GM19397 (cell line): ENCODE measurements at regions not wholly inside any gene's neighbourhood (a gene's known extent, or its start where the extent isn't known, plus 50 kb on each side); places are given as distances from the start of the nearest gene placed in this dataset.
"Not testable (repeated sequence)": the region's sequence is repeated elsewhere in the genome, so short reads cannot be mapped to it uniquely, and the experiment has no call there.

Source experiments
- ATAC-seq: cut with Tn5 transposase; IDR thresholded peaks from one replicate; pipeline ENCODE4 v1.9.1; 2021; ENCODE audit warnings: mild to moderate bottlenecking, moderate library complexity; ENCODE audit not compliant: unreplicated experiment

DNA sequence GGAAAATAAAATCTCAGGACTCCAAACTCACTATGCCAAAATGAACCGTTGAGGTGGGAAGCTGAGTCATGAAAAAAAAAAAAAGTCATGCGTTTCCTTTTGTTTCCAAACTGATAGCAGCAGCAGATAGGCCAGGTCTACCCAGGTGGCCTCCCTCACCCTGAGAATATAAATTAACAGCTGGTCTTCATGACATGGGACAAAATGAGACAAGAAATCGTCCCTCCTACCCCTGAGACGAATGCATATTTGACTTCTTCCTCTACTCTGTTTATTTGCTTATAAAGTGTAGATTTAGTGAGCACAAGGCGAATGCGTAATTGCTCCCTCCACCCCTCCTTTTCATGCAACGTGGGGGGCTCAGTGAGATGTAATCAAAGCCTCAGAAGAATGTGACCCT is 204.3 kb downstream of the TMEM121 start:
- ATAC-seq, result not testable (repeated sequence)

DNA sequence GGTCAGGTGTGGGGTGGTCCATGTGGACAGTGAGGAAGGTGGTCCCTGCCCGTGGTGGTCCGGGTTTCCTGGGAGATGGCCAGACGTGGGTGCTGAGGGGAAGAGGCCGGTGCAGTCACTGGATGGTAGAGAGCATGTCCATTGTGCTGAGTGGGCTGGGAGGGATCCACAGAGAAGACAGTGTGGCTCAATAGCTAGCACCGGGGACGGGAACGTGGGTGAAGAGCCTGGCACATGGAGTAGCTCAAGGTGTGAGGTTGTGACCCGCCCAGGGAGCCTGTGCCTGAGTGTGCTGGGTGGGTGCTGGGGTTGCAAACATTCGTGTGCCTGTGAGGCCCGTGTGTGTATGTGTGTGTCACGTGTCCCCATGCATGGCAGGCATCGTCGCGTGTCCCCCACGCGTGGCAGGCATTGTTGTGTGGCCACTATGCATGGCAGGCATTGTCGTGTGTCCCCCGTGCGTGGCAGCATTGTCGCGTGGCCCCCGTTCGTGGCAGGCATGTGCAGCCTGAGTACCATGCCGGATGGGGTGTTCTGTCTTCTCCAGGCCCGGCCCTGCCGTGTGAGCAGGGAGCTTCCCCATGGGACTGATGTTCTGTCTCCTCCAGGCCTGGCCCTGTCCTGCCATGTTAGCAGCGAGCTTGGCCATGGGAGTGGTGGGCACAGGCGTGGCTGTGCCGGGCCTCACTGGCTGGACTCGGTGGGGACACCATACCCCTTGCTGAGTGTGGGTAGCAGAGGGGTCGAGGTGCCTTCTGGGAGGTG is 205.0 kb downstream of the TMEM121 start:
- not testable (repeated sequence) for ATAC-seq

DNA sequence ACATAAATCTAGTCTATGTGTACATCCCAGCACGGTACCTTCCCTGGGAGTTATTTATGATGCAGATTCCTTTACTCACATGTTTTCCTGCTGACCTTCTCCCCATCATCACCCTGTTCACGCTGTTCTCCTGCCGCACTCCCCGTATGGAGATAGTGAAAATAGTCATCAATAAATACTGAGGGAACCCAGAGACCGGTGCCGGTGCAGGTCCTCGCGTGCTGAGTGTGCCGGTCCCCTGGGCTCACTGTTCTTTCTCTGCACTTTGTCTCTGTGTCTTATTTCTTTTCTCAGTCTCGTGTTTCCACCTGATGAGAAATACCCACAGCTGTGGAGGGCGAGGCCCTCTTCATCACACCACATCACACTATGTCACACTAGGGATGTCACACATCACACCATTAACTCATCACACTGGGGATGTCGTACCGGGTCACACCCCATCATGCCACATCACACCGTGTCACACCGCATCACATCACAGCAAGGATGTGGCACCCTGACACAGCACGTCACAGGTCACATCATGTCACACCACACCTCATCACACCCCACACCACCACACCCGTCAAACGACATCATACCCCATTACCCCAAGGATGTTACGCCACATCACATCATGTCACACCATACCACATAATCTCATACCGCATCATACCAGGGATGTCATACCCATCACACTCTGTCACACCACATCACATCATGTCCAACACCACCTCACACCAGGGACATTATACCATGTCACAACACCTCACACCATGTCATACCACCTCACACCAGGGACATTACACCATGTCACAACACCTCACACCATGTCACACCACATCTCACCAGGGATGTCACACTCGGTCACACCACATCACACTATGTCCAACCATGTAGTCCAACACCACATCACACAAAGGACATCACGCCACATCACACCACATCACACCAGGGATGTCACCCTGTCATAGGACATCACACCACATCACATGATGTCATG is 207.0 kb downstream of the TMEM121 start:
- no peak for ATAC-seq

DNA sequence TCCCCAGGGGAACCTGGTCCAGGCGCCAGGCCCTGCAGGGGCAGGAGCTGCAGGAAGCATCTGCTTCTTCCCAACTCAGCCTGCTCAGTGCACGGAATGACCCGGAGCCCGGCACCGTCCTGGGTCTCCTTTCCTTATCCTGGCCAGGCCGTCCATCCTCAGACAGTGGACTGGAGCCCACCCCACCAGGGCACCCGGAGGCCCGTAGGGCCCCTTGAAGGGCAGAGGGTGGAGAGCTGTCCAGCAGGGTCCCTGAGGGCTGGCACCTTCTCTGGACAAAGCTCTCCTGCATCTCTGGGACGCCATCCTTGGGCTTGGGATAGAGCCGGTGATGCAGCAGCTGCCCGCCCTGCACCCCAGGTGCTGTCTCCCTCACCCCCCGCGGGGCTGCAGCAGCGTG is 207.9 kb downstream of the TMEM121 start:
- not testable (repeated sequence) for ATAC-seq

DNA sequence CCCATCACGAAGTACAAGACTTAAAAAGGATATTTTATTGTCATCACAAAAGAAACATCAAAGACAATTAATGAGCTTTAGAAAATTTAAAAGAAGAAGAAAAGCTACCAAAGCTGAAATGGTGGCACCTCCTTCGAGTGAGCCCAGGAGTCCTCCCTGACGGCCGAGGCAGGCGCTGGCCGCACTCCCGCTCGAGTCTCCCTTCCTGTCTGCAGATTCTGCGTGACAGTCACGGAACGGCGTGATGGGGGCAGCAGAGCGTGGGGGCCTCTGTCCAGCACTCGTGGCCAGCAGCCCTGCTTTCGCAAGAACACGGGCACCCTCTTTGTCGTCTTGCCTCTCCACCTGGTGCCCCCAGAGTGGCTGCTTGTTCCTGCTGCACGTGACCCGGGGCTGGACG is 209.9 kb downstream of the TMEM121 start:
- ATAC-seq, result not testable (repeated sequence)

DNA sequence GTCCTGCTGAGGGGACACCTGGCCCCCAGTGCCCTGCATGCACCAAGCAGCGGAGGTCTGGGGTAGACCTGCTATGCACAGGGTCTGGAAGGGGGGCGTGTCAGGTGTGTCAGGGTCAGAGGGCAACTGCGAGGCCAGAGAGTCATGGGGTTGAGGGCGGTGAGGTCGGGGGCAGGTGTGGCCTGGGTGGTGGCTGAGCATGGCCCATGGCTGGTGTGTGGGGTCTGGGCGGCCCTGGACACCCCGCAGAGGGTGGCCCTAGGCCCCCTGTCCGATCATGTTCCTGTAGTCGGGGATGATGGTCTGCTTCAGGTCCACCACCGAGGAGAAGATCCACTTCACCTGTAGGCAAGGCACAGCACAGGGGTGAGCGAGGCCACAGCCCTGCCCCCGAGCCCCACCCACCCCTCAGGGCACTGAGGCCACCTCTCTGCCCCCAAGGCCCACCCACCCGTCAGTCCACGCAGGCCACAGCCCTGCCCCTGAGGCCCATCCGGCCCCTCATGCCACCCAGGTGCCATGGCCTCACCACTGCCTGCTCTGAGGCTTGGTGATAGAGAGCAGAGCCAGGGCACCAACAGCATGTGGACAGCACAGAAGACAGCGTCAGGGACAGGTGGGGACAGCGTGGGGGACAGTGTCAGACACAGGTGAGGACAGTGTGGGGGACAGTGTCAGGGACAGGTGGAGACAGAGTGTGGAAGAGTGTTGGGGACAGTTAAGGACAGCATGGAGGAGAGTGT is 211.3 kb downstream of the TMEM121 start:
- ATAC-seq, result no peak

DNA sequence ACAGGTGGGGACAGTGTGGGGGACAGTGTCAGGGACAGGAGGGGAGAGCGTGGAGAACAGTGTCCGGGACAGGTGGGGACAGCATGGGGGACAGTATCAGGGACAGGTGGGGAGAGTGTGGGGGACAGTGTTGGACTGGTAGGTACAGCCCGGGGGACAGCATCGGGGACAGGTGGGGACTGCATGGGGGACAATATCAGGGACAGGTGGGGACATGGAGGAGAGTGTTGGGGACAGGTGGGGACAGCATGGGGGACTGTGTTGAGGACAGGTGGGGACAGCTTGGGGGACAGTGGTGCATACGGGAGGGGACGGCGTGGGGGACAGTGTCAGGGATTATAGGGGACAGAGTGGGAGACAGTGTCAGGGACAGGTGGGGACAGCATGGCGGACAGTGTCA is 212.3 kb downstream of the TMEM121 start:
- no peak for ATAC-seq

DNA sequence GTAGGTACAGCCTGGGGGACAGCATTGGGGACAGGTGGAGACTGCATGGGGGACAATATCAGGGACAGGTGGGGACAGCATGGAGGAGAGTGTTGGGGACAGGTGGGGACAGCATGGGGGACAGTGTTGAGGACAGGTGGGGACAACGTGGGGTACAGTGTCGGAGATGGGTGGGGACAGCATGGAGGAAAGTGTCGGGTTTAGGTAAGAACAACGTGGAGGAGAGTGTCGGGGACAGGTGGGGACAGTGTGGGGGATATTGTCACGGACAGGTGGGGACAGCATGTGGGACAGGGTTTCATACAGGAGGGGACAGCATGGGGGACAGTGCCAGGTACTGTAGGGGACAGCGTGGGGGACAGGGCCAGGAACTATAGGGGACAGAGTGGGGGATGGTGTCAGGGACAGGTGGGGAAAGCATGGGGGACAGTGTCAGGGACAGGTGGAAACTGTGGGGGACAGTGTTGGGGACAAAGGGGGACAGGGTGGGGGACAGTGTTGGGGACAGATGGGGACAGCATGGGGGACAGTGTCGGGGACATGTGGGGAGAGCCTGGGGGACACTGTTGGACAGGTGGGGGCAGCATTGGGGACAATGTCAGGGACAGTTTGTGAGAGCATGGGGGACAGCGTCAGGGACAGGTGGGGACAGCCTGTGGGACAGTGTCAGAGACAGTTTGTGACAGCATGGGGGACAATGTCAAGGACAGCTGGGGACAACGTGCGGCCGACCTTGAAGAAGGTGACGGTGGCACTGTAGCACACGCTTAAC is 213.1 kb downstream of the TMEM121 start:
- ATAC-seq, result no peak

DNA sequence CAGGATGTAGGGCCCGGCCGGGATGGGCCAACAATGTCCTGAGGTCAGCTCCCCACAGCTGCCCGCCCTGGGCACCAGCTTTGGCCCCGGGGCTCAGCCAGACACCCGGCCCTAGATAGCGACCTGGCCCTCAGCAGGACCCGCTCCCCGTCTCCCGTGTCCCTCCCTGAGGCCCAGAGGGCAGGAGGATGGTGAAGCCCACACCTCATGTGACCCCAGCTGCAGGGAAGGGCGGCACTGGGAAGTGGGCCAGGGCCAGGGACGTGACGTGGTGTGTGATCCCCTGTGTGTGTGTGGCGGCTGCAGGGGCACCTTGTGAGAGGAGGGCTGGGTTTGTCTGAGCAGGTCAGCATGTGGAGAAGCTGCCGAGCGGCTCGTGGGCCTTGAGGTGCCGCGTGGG is 213.9 kb downstream of the TMEM121 start:
- not testable (repeated sequence) for ATAC-seq

DNA sequence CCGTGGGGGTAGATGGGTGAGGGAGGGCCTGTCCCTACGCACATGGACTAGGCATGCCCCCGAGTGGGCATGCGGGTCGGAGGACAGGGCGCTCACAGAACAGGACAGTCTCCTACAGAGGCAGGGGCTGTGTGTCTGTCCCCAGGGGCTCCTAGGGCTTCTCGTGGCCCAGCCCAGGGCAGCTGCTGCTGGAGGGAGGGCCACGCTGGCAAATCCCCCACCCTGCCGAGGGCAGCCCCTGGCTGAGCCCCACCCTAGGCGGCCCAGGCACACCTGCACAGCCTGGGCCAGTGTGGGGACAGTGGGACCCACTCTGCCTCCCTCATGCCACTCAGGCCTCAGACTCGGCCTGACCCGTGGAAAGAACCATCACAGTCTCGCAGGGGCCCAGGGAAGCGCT is 214.6 kb downstream of the TMEM121 start:
- not testable (repeated sequence) for ATAC-seq

DNA sequence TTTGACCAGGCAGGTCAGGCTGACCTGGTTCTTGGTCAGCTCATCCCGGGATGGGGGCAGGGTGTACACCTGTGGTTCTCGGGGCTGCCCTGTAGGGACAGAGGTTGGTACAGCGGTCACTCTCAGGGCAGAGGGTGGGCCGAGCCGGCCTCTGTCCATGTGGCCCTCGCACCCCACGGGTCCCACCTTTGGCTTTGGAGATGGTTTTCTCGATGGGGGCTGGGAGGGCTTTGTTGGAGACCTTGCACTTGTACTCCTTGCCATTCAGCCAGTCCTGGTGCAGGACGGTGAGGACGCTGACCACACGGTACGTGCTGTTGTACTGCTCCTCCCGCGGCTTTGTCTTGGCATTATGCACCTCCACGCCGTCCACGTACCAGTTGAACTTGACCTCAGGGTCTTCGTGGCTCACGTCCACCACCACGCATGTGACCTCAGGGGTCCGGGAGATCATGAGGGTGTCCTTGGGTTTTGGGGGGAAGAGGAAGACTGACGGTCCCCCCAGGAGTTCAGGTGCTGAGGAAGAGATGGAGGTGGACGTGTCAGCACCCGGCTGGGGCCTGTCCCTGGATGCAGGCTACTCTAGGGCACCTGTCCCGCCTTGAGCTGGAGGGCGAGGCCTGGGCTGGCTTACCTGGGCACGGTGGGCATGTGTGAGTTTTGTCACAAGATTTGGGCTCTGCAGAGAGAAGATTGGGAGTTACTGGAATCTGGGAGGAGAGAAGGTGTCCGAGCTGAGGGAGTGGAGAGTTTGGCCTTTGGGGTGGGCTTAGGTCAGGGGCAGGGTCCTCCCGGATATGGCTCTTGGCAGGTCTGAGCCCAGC is 215.5 kb downstream of the TMEM121 start:
- not testable (repeated sequence) for ATAC-seq

DNA sequence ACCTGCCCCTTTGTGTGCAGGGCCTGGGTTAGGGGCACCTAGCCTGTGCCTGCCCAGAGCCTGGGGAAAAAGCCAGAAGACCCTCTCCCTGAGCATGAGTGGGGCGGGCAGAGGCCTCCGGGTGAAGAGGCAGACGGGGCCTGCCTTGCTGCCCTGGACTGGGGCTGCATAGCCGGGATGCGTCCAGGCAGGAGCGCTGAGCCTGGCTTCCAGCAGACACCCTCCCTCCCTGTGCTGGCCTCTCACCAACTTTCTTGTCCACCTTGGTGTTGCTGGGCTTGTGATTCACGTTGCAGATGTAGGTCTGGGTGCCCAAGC is 216.1 kb downstream of the TMEM121 start:
- no peak for ATAC-seq

DNA sequence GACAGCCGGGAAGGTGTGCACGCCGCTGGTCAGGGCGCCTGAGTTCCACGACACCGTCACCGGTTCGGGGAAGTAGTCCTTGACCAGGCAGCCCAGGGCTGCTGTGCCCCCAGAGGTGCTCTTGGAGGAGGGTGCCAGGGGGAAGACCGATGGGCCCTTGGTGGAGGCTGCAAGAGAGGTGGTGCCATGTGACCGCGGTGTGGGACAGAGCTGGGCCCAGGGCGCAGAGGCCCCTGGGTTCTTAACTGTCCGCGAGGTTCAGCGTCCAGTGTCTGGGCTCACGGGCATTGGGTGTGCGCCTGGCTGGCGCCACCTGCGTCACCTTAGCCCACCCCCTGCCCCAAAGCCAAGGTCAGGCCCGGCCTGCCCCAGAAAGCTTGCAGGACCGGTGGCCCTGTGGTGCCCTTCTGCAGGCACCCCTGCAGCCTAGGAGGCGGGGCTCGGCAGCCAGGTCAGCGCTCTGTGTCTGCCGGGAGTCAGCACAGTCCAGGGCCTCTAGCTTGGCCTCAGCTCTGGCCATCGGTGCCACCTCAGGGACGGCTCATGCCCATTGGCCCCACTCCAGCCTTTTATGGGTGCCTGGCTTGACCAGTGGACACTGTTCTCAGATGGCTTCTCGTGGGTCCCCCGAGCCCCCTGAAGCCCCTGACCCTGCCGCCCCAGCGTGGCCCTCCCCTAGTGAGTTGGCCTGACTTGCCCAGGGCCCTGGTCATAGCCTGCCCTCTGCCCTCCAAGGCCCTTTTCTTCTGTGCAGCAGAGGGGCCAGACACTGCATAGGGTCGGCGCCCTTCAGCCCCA is 216.7 kb downstream of the TMEM121 start:
- ATAC-seq, result not testable (repeated sequence)

DNA sequence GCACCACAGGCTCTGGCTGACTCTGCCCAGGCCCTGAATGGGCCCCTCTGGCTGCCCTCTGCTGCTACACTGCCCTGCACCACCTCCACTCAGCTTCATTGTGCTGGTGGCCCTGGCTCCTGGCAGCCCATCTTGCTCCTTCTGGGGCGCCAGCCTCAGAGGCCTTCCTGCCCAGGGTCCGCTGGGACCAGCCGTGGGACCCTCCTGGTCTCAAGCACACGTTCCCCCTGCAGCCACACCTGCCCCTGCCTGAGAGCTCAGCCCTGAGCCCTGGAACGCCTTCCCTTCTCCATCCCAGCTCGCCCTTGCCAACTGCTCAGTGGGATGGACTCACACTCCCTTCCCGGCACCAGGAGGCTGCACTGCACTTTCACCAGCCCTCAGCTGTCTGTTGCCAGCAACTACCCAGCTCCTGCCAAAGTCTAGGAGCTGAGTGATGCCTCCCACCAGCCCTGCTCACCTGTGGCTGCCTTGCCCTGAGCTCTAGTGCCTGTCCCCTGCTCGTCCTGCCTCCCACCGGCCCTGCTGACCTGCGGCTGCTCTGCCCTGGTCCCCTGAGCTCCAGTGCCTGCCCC is 217.9 kb downstream of the TMEM121 start:
- ATAC-seq, result not testable (repeated sequence)

DNA sequence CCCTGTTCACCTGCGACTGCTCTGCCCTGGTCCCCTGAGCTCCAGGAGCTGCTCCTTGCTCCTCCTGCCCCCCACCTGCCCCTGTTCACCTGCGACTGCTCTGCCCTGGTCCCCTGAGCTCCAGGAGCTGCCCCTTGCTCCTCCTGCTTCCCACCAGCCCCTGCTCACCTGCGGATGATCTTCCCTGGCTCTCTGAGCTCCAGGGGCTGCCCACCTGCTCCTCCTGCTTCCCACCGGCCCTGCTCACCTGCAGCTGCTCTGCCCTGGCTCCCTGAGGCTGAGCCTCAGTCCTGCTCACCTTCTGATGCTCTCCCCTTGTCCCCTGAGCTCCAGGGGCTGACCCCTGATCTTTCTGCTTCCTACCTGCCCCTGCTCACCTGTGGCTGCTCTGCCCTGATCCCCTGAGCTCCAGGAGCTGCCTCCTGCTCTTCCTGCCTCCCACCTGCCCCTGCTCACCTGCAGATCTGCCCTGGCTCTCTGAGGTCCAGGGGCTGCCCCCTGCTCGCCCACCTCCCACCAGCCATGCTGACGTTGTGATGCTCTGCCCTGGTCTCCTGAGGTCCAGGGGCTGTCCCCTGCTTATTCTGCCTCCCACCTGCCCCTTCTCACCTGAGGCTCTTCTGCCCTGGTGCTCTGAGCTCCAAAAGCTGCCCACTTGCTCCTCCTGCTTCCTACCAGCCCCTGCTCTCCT is 219.2 kb downstream of the TMEM121 start:
- ATAC-seq, result no peak

DNA sequence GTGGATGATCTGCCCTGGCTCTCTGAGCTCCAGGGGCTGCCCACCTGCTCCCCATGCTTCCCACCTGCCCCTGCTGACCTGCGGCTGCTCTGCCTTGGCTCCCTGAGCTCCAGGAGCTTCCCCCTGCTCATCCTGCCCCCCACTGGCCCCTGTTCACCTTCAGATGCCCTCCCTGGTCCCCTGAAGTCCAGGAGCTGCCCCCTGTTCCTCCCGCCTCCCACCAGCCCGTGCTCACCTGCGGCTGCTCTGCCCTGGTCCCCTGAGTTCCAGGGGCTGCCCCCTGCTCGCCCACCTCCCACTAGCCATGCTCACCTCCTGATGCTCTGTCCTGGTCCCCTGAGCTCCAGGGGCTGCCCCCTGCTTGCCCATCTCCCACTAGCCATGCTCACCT is 219.7 kb downstream of the TMEM121 start:
- no peak for ATAC-seq

DNA sequence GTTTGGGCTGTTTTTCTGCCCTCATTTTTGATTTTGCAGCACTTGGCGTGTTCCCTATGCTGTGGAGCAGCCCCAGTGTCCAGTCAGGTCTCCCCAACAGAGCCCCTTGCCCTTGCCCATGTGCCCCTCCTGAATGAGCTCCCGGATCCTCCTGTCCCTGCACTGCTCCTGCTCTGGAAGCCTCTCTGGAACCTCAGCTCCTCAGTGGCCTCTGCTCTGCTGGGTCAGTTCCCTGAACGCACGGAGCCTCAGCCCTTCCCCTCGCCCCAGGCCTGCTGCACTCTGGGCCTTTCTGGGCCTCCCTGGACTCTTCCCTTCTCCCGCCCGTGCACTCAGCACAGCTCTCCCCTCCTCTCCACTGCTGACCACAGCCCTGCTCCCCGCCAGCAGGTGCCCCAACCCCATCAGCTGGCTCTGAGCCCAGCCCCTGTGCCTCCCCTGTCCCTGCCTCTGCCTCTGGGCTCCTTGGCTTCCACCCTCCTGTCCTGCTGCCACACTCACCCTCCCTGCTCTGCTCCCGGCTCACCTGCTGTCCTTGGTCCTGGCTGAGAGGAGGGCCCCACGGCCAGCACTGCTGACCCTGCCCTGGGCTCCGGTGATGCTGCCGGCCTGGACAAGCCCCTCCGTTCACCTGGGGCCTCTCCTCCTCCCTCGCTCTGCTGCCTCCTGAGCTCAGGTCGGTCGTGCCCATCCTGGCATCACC is 220.6 kb downstream of the TMEM121 start:
- not testable (repeated sequence) for ATAC-seq
